IPS-18a (cell line): ENCODE measurements at regions not wholly inside any gene's neighbourhood (a gene's known extent, or its start where the extent isn't known, plus 50 kb on each side); places are given as distances from the start of the nearest gene placed in this dataset.
"Not testable (repeated sequence)": the region's sequence is repeated elsewhere in the genome, so short reads cannot be mapped to it uniquely, and the experiment has no call there.

ENCODE experiments used
- H3K27ac ChIP-seq: one replicate; pipeline ENCODE4 v1.5.1; 2013; ENCODE audit warnings: low read length
- H3K27me3 ChIP-seq: one replicate; pipeline ENCODE4 v1.6.1; 2013; ENCODE audit warnings: mild to moderate bottlenecking, low read length; ENCODE audit not compliant: control insufficient read depth, insufficient read depth
- H3K36me3 ChIP-seq: one replicate; pipeline ENCODE4 v1.6.1; 2013; ENCODE audit warnings: low read depth, low read length; ENCODE audit not compliant: control insufficient read depth
- H3K4me1 ChIP-seq: one replicate; pipeline ENCODE4 v1.6.1; 2013; ENCODE audit warnings: low read depth, low read length; ENCODE audit not compliant: control insufficient read depth
- H3K4me3 ChIP-seq: one replicate; pipeline ENCODE4 v1.5.1; 2013; ENCODE audit warnings: low read length
- H3K9ac ChIP-seq: one replicate; pipeline ENCODE4 v1.6.1; 2013; ENCODE audit warnings: mild to moderate bottlenecking, low read length, moderate library complexity
- H3K9me3 ChIP-seq: one replicate; pipeline ENCODE4 v1.6.1; 2013; ENCODE audit warnings: low read depth, low read length; ENCODE audit not compliant: control insufficient read depth

DNA sequence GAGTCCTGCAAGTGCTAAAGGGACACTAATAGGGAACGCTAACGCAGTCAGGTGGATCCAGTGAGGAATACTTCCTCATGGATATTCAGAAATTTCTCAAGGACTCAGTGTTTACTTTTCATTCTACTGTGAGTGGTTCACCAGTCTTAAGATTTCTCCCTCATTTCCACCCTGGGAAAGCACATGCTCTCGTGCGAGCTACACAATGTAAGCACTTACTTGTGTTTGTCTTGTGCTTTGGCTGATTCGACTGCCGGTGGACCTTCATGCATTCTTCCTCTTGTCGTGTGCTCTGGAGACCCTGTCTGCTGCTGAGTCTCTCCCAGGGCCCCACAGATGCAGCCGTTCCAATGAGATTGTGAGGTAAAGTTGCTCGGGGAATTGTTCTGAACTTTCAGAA is 180.1 kb downstream of the NUFIP1 start:
- Histone ChIP-seq H3K4me1 (no peaks in the 10 kb centered on the region), H3K27ac (no peak overlapping the region), H3K4me3 (no peak overlapping the region), H3K9me3 (no peaks in the 10 kb centered on the region), H3K9ac (no peak overlapping the region), H3K27me3 (no peaks in the 10 kb centered on the region), H3K36me3 (no peaks in the 10 kb centered on the region)

- no peaks in the 10 kb centered on the region for H3K36me3 ChIP-seq
- no peaks in the 10 kb centered on the region for H3K9me3 ChIP-seq
- no peak overlapping the region for H3K9ac ChIP-seq
- H3K4me1 ChIP-seq, result no peaks in the 10 kb centered on the region
- no peak overlapping the region for H3K4me3 ChIP-seq
- H3K27me3 ChIP-seq, result no peaks in the 10 kb centered on the region
- H3K27ac ChIP-seq, result no peak overlapping the region
Observed at GRCh38 chr13:44808185-44808584, 181.1 kb downstream of the NUFIP1 start.

DNA sequence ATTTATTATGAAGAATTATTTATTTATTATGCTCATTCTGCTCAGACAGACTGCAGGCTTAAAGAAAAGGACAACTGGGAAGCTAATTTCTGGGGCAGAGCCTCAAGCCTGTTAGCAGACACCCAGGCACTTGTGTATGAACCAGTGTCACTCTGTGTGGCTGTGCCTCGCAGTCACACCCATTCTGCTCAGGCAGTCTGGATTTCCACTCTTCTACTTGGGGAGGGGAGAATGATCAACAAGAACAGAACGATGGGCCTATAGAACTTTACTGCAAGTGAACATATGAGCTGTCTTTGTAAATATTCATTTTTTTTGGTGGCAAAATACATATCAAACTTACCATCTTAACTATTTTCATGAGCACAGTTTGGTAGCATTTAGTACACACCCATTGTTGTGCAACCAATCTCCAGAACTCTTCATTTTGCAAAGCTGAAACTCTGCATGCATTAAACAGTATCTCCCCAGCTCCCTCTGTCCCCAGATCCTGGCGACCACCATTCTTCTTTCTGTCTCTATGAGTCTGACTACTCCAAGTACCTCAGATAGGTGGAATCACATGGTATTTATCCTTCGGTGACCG is 181.7 kb downstream of the NUFIP1 start:
- Histone ChIP-seq H3K9me3 (no peaks in the 10 kb centered on the region), H3K4me1 (no peaks in the 10 kb centered on the region), H3K9ac (no peak overlapping the region), H3K4me3 (no peak overlapping the region), H3K27me3 (no peaks in the 10 kb centered on the region), H3K36me3 (no peaks in the 10 kb centered on the region), H3K27ac (no peak overlapping the region)

DNA sequence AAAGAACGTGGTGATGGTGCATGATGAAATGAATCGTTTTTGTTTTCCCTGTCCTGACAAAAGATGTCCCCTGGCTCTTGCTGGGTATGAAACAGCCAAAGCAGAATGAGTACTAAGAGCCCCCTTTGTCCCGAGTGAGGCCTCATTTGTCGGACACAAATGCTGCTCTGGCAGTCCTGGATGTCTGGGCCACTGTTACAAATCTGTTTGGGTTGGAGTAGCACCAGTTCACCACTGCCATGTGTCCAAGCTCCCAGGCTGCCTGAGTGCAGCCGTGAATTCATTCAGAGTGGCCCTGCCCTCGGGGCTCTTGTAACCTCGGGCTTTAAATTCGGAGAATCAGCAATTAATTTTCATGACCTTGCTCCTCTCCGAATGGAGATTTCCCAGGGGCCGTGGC is 182.4 kb downstream of the NUFIP1 start:
- no peak overlapping the region for H3K9ac ChIP-seq
- no peaks in the 10 kb centered on the region for H3K36me3 ChIP-seq
- no peaks in the 10 kb centered on the region for H3K27me3 ChIP-seq
- H3K4me3 ChIP-seq, result no peak overlapping the region
- H3K27ac ChIP-seq, result no peak overlapping the region
- no peaks in the 10 kb centered on the region for H3K4me1 ChIP-seq
- H3K9me3 ChIP-seq, result no peaks in the 10 kb centered on the region

DNA sequence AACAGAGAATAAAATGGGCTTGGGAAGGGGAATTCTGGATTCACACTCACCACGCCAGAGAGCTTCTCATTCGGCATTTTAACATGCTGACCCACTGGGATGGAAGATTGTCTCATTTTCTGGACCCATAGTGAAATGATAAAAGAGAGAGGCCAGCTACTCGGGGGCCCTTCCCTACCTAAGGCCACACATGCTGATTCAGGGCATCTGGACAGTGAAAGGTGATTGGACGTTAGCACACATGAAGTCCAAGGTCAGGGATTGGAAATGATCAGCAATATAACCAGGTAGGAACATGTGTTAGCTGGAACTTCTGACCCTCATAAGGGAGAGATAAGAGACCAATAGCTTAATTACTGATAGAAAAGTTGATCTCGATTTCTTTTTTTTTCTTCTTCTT is 183.7 kb downstream of the NUFIP1 start:
- Histone ChIP-seq H3K36me3 (no peaks in the 10 kb centered on the region), H3K27me3 (no peaks in the 10 kb centered on the region)

GRCh38 chr13:44803390-44803789 is 185.9 kb downstream of the NUFIP1 start:
- Histone ChIP-seq H3K4me1 (no peaks in the 10 kb centered on the region), H3K27ac (no peak overlapping the region), H3K9ac (no peak overlapping the region), H3K27me3 (no peaks in the 10 kb centered on the region), H3K4me3 (no peak overlapping the region), H3K9me3 (no peaks in the 10 kb centered on the region), H3K36me3 (no peaks in the 10 kb centered on the region)

More for the DNA sequence above, 183.7 kb downstream of the NUFIP1 start:
- no peaks in the 10 kb centered on the region for H3K4me1 ChIP-seq
- H3K27ac ChIP-seq, result no peak overlapping the region
- no peaks in the 10 kb centered on the region for H3K9me3 ChIP-seq
- H3K4me3 ChIP-seq, result no peak overlapping the region
- H3K9ac ChIP-seq, result no peak overlapping the region

- no peak overlapping the region for H3K27ac ChIP-seq
Observed at GRCh38 chr13:44802491-44802890, 186.8 kb downstream of the NUFIP1 start.

DNA sequence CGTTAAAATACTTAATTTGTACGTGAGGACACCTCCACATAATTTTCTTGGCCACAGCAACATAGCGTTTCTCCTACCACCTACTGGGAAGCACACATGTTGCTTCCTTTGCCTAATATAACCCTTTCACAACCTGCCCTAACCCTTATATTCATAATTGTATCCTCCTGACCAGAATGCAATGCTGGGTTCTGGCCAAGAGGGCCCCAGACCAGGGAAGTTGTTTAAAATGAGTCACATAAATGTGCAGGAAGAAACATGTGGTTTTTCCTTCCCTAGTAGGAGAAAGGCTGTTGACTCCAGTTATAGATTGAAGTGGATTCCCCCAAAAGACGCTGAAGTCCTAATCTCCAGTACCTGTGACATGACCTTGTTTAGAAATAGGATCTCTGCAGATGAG is 187.3 kb downstream of the NUFIP1 start:
- H3K27ac ChIP-seq, result no peak overlapping the region
- H3K4me1 ChIP-seq, result no peaks in the 10 kb centered on the region
- H3K9ac ChIP-seq, result no peak overlapping the region
- H3K4me3 ChIP-seq, result no peak overlapping the region
- no peaks in the 10 kb centered on the region for H3K27me3 ChIP-seq
- no peaks in the 10 kb centered on the region for H3K9me3 ChIP-seq
- no peaks in the 10 kb centered on the region for H3K36me3 ChIP-seq

More at GRCh38 chr13:44802491-44802890, 186.8 kb downstream of the NUFIP1 start:
- H3K36me3 ChIP-seq, result no peaks in the 10 kb centered on the region
- H3K9ac ChIP-seq, result no peak overlapping the region
- no peak overlapping the region for H3K4me3 ChIP-seq
- no peaks in the 10 kb centered on the region for H3K9me3 ChIP-seq
- no peaks in the 10 kb centered on the region for H3K27me3 ChIP-seq
- H3K4me1 ChIP-seq, result no peaks in the 10 kb centered on the region

- H3K27me3 ChIP-seq, result no peaks in the 10 kb centered on the region
Observed at GRCh38 chr13:44800626-44801025, 188.6 kb downstream of the NUFIP1 start.

GRCh38 chr13:44797685-44798084 is 191.6 kb downstream of the NUFIP1 start:
- H3K27me3 ChIP-seq, result no peaks in the 10 kb centered on the region
- H3K4me1 ChIP-seq, result no peaks in the 10 kb centered on the region
- H3K4me3 ChIP-seq, result no peak overlapping the region
- H3K9me3 ChIP-seq, result no peaks in the 10 kb centered on the region
- H3K36me3 ChIP-seq, result no peaks in the 10 kb centered on the region
- H3K9ac ChIP-seq, result no peak overlapping the region
- no peak overlapping the region for H3K27ac ChIP-seq

More at GRCh38 chr13:44800626-44801025, 188.6 kb downstream of the NUFIP1 start:
- H3K4me3 ChIP-seq, result no peak overlapping the region
- H3K27ac ChIP-seq, result no peak overlapping the region
- no peaks in the 10 kb centered on the region for H3K36me3 ChIP-seq
- no peak overlapping the region for H3K9ac ChIP-seq
- H3K4me1 ChIP-seq, result no peaks in the 10 kb centered on the region
- H3K9me3 ChIP-seq, result no peaks in the 10 kb centered on the region

GRCh38 chr13:44796597-44797490 is 192.4 kb downstream of the NUFIP1 start:
- H3K27ac ChIP-seq, result no peak overlapping the region
- no peaks in the 10 kb centered on the region for H3K36me3 ChIP-seq
- no peaks in the 10 kb centered on the region for H3K4me1 ChIP-seq
- no peaks in the 10 kb centered on the region for H3K9me3 ChIP-seq
- H3K9ac ChIP-seq, result no peak overlapping the region
- H3K4me3 ChIP-seq, result no peak overlapping the region
- no peaks in the 10 kb centered on the region for H3K27me3 ChIP-seq

DNA sequence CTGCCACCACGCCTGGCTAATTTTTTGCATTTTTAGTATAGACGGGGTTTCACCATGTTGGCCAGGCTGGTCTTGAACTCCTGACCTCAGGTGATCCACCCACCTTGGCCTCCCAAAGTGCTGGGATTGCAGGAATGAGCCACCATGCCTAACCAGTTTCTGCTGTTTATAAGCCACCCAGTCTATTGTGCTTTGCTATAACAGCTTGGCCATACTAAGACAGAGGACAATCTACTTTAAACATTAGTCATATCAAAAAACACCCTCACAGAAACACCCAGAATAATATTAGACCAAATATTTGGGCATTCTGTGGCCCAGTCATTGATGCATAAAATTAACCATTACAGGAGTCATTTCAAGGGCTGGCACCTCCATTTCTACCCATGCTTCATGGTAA is 193.2 kb downstream of the NUFIP1 start:
- H3K36me3 ChIP-seq, H3K9me3 ChIP-seq, H3K4me1 ChIP-seq, H3K4me3 ChIP-seq, H3K9ac ChIP-seq, H3K27me3 ChIP-seq, H3K27ac ChIP-seq: not testable (repeated sequence)
